ENCODE measurements at regions not wholly inside any gene's neighbourhood (a gene's known extent, or its start where the extent isn't known, plus 50 kb on each side); places are given as distances from the start of the nearest gene placed in this dataset.

DNA sequence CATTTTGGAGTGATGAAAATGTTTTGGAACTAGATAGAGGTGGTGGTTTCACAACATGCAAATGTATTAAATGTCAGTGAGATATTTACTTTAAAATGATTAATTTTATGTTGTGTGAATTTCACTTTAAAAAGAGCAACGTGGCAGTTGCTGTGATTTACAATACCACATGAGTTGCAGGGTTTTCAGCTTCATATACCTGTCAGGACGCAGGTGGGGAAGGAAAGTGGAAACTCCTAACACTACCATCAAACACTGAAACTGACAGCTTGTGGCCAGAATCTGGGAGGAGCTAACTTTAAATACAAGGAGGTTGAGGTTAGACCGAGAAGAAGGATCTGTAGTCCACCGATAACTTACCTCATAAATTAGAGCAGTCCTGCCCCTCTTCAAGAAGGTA, 168.9 kb upstream of the TMEM72 start:
- Histone ChIP-seq H3K9me3 (no peaks in the 10 kb centered on the region), H3K4me3 (no peak overlapping the region), H3K36me3 (no peaks in the 10 kb centered on the region), H3K4me1 (no peaks in the 10 kb centered on the region), H3K27me3 (no peaks in the 10 kb centered on the region), H3K27ac (no peak overlapping the region)
- WGBS, 2 donors (ENCODE audit: low coverage in 1 of 2): 45 to 66% methylated on average over 2 to 4 of the region's 4 CpGs
- no peak for ATAC-seq
- TF ChIP-seq EP300 (IDR thresholded peaks at IDR 0.05): no peak
- TF ChIP-seq POLR2A (IDR thresholded peaks at IDR 0.05): no peak
- TF ChIP-seq POLR2AphosphoS5 (IDR thresholded peaks at IDR 0.05): no peak
- TF ChIP-seq, protein P1, sequence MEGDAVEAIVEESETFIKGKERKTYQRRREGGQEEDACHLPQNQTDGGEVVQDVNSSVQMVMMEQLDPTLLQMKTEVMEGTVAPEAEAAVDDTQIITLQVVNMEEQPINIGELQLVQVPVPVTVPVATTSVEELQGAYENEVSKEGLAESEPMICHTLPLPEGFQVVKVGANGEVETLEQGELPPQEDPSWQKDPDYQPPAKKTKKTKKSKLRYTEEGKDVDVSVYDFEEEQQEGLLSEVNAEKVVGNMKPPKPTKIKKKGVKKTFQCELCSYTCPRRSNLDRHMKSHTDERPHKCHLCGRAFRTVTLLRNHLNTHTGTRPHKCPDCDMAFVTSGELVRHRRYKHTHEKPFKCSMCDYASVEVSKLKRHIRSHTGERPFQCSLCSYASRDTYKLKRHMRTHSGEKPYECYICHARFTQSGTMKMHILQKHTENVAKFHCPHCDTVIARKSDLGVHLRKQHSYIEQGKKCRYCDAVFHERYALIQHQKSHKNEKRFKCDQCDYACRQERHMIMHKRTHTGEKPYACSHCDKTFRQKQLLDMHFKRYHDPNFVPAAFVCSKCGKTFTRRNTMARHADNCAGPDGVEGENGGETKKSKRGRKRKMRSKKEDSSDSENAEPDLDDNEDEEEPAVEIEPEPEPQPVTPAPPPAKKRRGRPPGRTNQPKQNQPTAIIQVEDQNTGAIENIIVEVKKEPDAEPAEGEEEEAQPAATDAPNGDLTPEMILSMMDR (IDR thresholded peaks at IDR 0.05): no peak

DNA sequence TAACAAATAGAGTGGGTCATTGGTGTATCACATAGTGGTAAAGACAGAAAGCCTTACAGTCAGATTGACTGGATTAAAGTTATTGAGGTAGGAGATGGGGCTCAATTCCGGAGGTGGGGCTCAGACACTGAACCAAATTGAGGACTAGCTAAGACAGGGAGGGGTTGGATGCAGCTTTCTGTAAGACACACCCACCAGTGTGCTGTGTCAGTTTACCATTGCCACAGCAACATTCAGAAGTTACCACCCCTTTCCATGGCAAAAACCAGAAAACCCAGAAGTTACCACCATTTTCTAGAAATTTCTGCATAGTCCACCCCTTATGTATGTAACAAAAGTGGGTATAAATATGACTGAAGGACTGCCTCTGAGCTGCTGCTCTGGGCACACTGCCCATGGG, 167.6 kb upstream of the TMEM72 start:
- WGBS, 2 donors (ENCODE audit: low coverage in 1 of 2): 75 to 83% methylated on average over 1 of the region's 1 CpG
- no peak for TF ChIP-seq POLR2AphosphoS5 (IDR thresholded peaks at IDR 0.05)
- no peak for TF ChIP-seq POLR2A (IDR thresholded peaks at IDR 0.05)
- TF ChIP-seq, protein P1 (IDR thresholded peaks at IDR 0.05): no peak
- no peak for TF ChIP-seq EP300 (IDR thresholded peaks at IDR 0.05)
- ATAC-seq: no peak
- H3K27me3 ChIP-seq: no peaks in the 10 kb centered on the region
- H3K9me3 ChIP-seq: peaks cover 0 to 10% (median 0%) of the 10 kb centered on the region in 3 donors
- H3K4me1 ChIP-seq: no peaks in the 10 kb centered on the region
- no peak overlapping the region for H3K4me3 ChIP-seq
- H3K27ac ChIP-seq: no peak overlapping the region
- H3K36me3 ChIP-seq: no peaks in the 10 kb centered on the region

DNA sequence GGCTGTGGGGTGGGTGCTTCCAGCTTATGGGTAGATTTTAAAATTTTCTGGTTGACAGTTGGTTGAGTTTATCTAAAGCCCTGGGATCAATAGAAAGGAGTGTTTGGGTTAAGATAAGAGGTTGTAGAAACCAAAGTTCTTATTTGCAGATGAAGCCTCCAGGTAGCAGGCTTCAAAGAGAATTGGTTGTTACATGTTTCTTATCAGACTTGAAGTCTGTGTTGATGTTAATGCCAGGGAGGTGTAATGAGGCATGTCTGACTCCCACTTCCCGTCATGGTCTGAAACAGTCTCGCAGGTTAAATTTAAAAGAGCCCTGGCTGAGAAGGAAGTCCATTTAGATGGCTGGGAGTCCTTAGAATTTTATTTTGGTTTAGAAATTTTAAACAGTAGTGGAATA, 165.2 kb upstream of the TMEM72 start:
- TF ChIP-seq POLR2AphosphoS5 (IDR thresholded peaks at IDR 0.05): no peak
- no peak for TF ChIP-seq EP300 (IDR thresholded peaks at IDR 0.05)
- TF ChIP-seq, protein P1 (IDR thresholded peaks at IDR 0.05): no peak
- no peak for TF ChIP-seq POLR2A (IDR thresholded peaks at IDR 0.05)
- H3K4me1 ChIP-seq: no peaks in the 10 kb centered on the region
- H3K4me3 ChIP-seq: no peak overlapping the region
- peaks cover 0 to 10% (median 0%) of the 10 kb centered on the region in 3 donors for H3K9me3 ChIP-seq
- no peaks in the 10 kb centered on the region for H3K27me3 ChIP-seq
- WGBS, 2 donors (ENCODE audit: low coverage in 1 of 2): 48 to 54% methylated on average over 2 of the region's 2 CpGs
- ATAC-seq: no peak
- H3K36me3 ChIP-seq: no peaks in the 10 kb centered on the region
- H3K27ac ChIP-seq: no peak overlapping the region

DNA sequence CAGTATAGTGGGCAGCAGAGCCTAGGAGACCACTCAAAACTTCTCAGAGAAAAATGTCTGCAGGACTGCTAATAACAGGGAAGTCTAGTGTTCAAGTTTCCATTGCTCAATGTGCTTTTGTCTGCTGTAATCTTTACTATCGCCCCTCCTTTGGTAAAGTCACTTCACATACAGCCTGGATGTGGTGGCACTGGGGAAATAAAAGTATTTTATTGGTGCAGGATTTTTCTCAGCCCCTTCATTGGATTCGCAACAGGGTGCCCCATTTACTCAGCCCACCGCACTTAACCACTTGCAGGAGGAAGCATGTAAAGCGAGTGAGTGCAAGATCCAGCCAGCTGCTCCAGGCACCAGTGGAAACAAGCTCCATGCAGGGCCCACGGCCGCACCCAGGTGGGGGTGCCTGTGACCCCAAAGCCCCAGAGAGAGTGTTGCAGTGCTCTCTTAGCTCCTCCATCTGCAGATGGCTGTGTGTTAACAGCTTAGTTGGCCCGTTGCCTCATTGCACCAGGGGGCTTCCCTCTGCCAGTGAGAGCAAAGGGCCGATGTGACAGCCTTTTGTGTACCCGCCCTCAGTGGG, 163.5 kb upstream of the TMEM72 start:
- whole genome bisulfite sequencing, 2 donors (ENCODE audit: low coverage in 1 of 2): 95 to 100% methylated on average over 1 to 4 of the region's 9 CpGs
- Histone ChIP-seq H3K27me3 (no peaks in the 10 kb centered on the region), H3K27ac (no peak overlapping the region), H3K4me1 (no peaks in the 10 kb centered on the region), H3K4me3 (no peak overlapping the region), H3K9me3 (peaks cover 0 to 10% (median 0%) of the 10 kb centered on the region in 3 donors), H3K36me3 (no peaks in the 10 kb centered on the region)
- no peak for ATAC-seq
- TF ChIP-seq EP300 (IDR thresholded peaks at IDR 0.05) (no peak), POLR2AphosphoS5 (IDR thresholded peaks at IDR 0.05) (no peak), POLR2A (IDR thresholded peaks at IDR 0.05) (no peak)
- TF ChIP-seq, protein P1 (IDR thresholded peaks at IDR 0.05): no peak

DNA sequence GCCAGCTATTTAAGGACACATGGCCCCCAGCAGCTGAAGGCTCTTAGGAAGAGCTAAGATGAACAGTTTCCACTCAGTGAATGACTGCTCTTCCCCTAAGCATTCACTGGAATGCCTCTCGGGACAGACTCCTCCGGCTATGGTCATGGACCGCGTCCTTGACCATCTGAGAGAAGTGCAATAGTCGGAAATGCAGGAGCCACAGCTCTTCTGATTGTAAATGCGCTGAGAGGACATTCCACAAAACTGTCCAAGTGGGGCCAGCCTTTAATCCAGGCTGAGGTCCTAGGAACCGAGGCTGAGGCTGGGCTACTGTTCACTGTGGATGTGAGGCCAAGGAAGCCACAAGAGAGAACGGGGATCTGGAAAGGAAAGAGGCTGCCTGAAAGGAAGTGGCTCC, 162.0 kb upstream of the TMEM72 start:
- Histone ChIP-seq H3K36me3 (no peaks in the 10 kb centered on the region), H3K27ac (no peak overlapping the region), H3K27me3 (no peaks in the 10 kb centered on the region), H3K4me3 (no peak overlapping the region), H3K4me1 (peaks cover 0 to 10% (median 0%) of the 10 kb centered on the region in 3 donors), H3K9me3 (peaks cover 0 to 10% (median 0%) of the 10 kb centered on the region in 3 donors)
- ATAC-seq: no peak
- TF ChIP-seq EP300 (IDR thresholded peaks at IDR 0.05): no peak
- TF ChIP-seq, protein P1 (IDR thresholded peaks at IDR 0.05): no peak
- TF ChIP-seq POLR2AphosphoS5 (IDR thresholded peaks at IDR 0.05): no peak
- TF ChIP-seq POLR2A (IDR thresholded peaks at IDR 0.05): no peak
- WGBS, 2 donors (ENCODE audit: low coverage in 1 of 2): 80 to 93% methylated on average over 2 to 3 of the region's 8 CpGs
